Epithelial cell of proximal tubule (primary cell): ENCODE measurements at regions not wholly inside any gene's neighbourhood (a gene's known extent, or its start where the extent isn't known, plus 50 kb on each side); places are given as distances from the start of the nearest gene placed in this dataset.

Source experiments
- DNase-seq: peaks from one replicate; pipeline ENCODE4 v3.0.0-alpha.2; 2011; ENCODE audit warnings: low read depth
- H3K4me3 ChIP-seq: 2 replicates; pipeline ENCODE4 v1.5.1; 2011; ENCODE audit warnings: low read depth, mild to moderate bottlenecking, low read length
- CTCF ChIP-seq: conservative IDR thresholded peaks from 2 replicates; pipeline ENCODE4 v1.5.1; 2012; ENCODE audit warnings: low read depth, mild to moderate bottlenecking, low read length

- H3K4me3 ChIP-seq: no peak overlapping the region
- TF ChIP-seq CTCF: no peak
- DNase-seq: no peak
Observed at GRCh38 chr7:91653286-91653685, 227.2 kb downstream of the MTERF1 start.

GRCh38 chr7:91655656-91656055 is 224.8 kb downstream of the MTERF1 start:
- DNase-seq: no peak
- no peak for TF ChIP-seq CTCF

GRCh38 chr7:91656541-91657482 is 223.7 kb downstream of the MTERF1 start:
- no peak for TF ChIP-seq CTCF
- DNase-seq: no peak
- no peak overlapping the region for H3K4me3 ChIP-seq

More at GRCh38 chr7:91655656-91656055, 224.8 kb downstream of the MTERF1 start:
- H3K4me3 ChIP-seq: no peak overlapping the region

- H3K4me3 ChIP-seq: no peak overlapping the region
- DNase-seq: peak; percentile 61
Observed at GRCh38 chr7:91657483-91658071, 222.9 kb downstream of the MTERF1 start.

GRCh38 chr7:91659096-91659495 is 221.4 kb downstream of the MTERF1 start:
- DNase-seq: no peak
- no peak for TF ChIP-seq CTCF
- no peak overlapping the region for H3K4me3 ChIP-seq

More at GRCh38 chr7:91657483-91658071, 222.9 kb downstream of the MTERF1 start:
- TF ChIP-seq CTCF: no peak

GRCh38 chr7:91660734-91661356 is 219.7 kb downstream of the MTERF1 start:
- H3K4me3 ChIP-seq: no peak overlapping the region
- no peak for TF ChIP-seq CTCF

More at GRCh38 chr7:91660734-91661356, 219.7 kb downstream of the MTERF1 start:
- no peak for DNase-seq
